Adrenal gland (tissue), 9 donors: ENCODE measurements at regions not wholly inside any gene's neighbourhood (a gene's known extent, or its start where the extent isn't known, plus 50 kb on each side); places are given as distances from the start of the nearest gene placed in this dataset.

Experiments
- DNase-seq, 7 donors: peaks; one replicate each; pipeline ENCODE4 v3.0.0-alpha.2; 2019 to 2020
- H3K27ac ChIP-seq, 5 donors: fragments of 200-600 bp; sonication (generic) in 4 of 5; 1 replicate in 3 of 5; 2 replicates in 2 of 5; pipeline versions ENCODE4 v1.5.1 to v1.8.0; 2016 to 2020; ENCODE audit warnings: mild to moderate bottlenecking in 1 of 5
- H3K27me3 ChIP-seq: fragments of 200-600 bp; 2 replicates; pipeline ENCODE4 v1.8.0; 2021
- H3K36me3 ChIP-seq, 2 donors: fragments of 200-600 bp; replicated peaks in 1 of 2; 1 replicate in 1 of 2; 2 replicates in 1 of 2; pipeline versions ENCODE4 v1.5.1 to v1.8.0; 2018 to 2022
- H3K4me1 ChIP-seq, 2 donors: fragments of 200-600 bp; replicated peaks in 1 of 2; 1 replicate in 1 of 2; 2 replicates in 1 of 2; pipeline versions ENCODE4 v1.5.1 to v1.8.0; 2018 to 2021
- H3K4me3 ChIP-seq, 4 donors: fragments of 200-600 bp; sonication (generic) in 3 of 4; one replicate each; pipeline ENCODE4 v1.5.1; 2016 to 2018
- H3K9me3 ChIP-seq, 3 donors: fragments of 200-600 bp; sonication (generic) in 1 of 3; replicated peaks in 1 of 3; 1 replicate in 2 of 3; 2 replicates in 1 of 3; pipeline versions ENCODE4 v1.5.1 to v1.8.0; 2016 to 2021
- CTCF ChIP-seq, 6 experiments: fragments of 450-650 bp in 4 of 6; fragments of 200-600 bp in 2 of 6; sonication (generic) in 1 of 6; IDR thresholded peaks; 1 replicate in 5 of 6; 2 replicates in 1 of 6; pipeline versions ENCODE4 v1.5.1 to v1.8.0; 2016 to 2021; ENCODE audit warnings: antibody characterized with exemption in 6 of 6, mild to moderate bottlenecking in 2 of 6, moderate library complexity in 1 of 6
- POLR2A ChIP-seq, 2 donors: fragments of 450-650 bp; IDR thresholded peaks; one replicate each; pipeline ENCODE4 v1.6.1; 2017; ENCODE audit warnings: antibody characterized with exemption in 2 of 2, mild to moderate bottlenecking in 2 of 2, moderate library complexity in 1 of 2
- WGBS, 4 donors: extraction: QIAGEN DNeasy Blood & Tissue Kit in 2 of 4; methylation state at CpG; one replicate each; pipeline versions ENCODE4 v1.1.5 to v1.1.7; 2013 to 2017; 5-methylcytosine and 5-hydroxymethylcytosine counted together
- intact Hi-C, 2 donors: fragments of 100-400 bp; cut with DNase I; formaldehyde crosslinking; loops; one replicate each; pipeline versions ENCODE4 v1.14.1 to v1.15.0; 2022 to 2023
- donor health status: healthy with polysubstance abuse.
- donor health status: Bipolar disorder and iron deficiency.
- donor health status: DM: yes; HTN: yes; CAD: no.
- donor health status: DM: no; HTN: no; CAD: no.
- donor health status: DM: no; HTN: no; CAD: no.

GRCh38 chr14:100406505-100407131, 83.5 kb downstream of the SLC25A47 start:
- Histone ChIP-seq H3K4me1 (peaks cover 0 to 21% of the 10 kb centered on the region in 2 donors), H3K27me3 (no peaks in the 10 kb centered on the region), H3K4me3 (no peak overlapping the region), H3K36me3 (no peaks in the 10 kb centered on the region), H3K9me3 (no peaks in the 10 kb centered on the region), H3K27ac (peak overlapping the region in 1 of 5 donors; percentile 38)
- WGBS, 4 donors: 67 to 84% (median 80%) methylated on average over 9 to 10 of the region's 10 CpGs
- TF ChIP-seq POLR2A (IDR thresholded peaks at IDR 0.05): no peak
- intact Hi-C loops: loop anchor here in 1 of 2 donors (10.0 kb wide), 1 partner anchor 1218 kb away; no protein-coding TSS in a partner anchor
- peak in 4 of 7 donors; percentile 56 to 70 (median 63) for DNase-seq

GRCh38 chr14:100407376-100408102, 84.4 kb downstream of the SLC25A47 start:
- intact Hi-C loops: loop anchor here in 1 of 2 donors (10.0 kb wide), 1 partner anchor 1217 kb away; no protein-coding TSS in a partner anchor
- Histone ChIP-seq H3K4me3 (no peak overlapping the region), H3K9me3 (no peaks in the 10 kb centered on the region), H3K4me1 (peaks cover 0 to 16% of the 10 kb centered on the region in 2 donors), H3K36me3 (no peaks in the 10 kb centered on the region), H3K27me3 (no peaks in the 10 kb centered on the region), H3K27ac (peak overlapping the region in 1 of 5 donors; percentile 26)
- WGBS, 4 donors: 93 to 96% (median 95%) methylated on average over 3 to 11 of the region's 11 CpGs
- DNase-seq: no peak
- TF ChIP-seq CTCF (IDR thresholded peaks at IDR 0.05) (no peak), POLR2A (IDR thresholded peaks at IDR 0.05) (no peak)

GRCh38 chr14:100408350-100409002, 85.3 kb downstream of the SLC25A47 start:
- Histone ChIP-seq H3K27ac (no peak overlapping the region), H3K27me3 (no peaks in the 10 kb centered on the region), H3K4me1 (peaks cover 0 to 9% of the 10 kb centered on the region in 2 donors), H3K9me3 (no peaks in the 10 kb centered on the region), H3K4me3 (no peak overlapping the region), H3K36me3 (no peaks in the 10 kb centered on the region)
- DNase-seq: peak in 5 of 7 donors; percentile 51 to 74 (median 63)
- 65 to 72% (median 69%) methylated on average over 10 of the region's 10 CpGs for WGBS, 4 donors
- intact Hi-C loops: loop anchor here in 1 of 2 donors (10.0 kb wide), 1 partner anchor 1216 kb away; no protein-coding TSS in a partner anchor
- no peak for TF ChIP-seq POLR2A (IDR thresholded peaks at IDR 0.05)
- TF ChIP-seq CTCF (IDR thresholded peaks at IDR 0.05): no peak

- intact Hi-C loops: loop anchor here in 1 of 2 donors (10.0 kb wide), 1 partner anchor 1216 kb away; no protein-coding TSS in a partner anchor
- no peaks in the 10 kb centered on the region for H3K9me3 ChIP-seq
- H3K4me1 ChIP-seq: peaks cover 0 to 9% of the 10 kb centered on the region in 2 donors
- DNase-seq: no peak
- H3K36me3 ChIP-seq: no peaks in the 10 kb centered on the region
- H3K4me3 ChIP-seq: no peak overlapping the region
- H3K27ac ChIP-seq: no peak overlapping the region
- WGBS, 4 donors: 89 to 97% (median 92%) methylated on average over 6 of the region's 6 CpGs
- TF ChIP-seq POLR2A (IDR thresholded peaks at IDR 0.05) (no peak), CTCF (IDR thresholded peaks at IDR 0.05) (no peak)
- no peaks in the 10 kb centered on the region for H3K27me3 ChIP-seq
Observed at GRCh38 chr14:100409003-100409360, 85.8 kb downstream of the SLC25A47 start.
